Mesenchymal stem cell (in vitro differentiated cells and primary cell): ENCODE measurements at regions not wholly inside any gene's neighbourhood (a gene's known extent, or its start where the extent isn't known, plus 50 kb on each side); places are given as distances from the start of the nearest gene placed in this dataset.

Experiments used
- DNase-seq: peaks from one replicate; pipeline ENCODE4 v3.0.0-alpha.2; 2013
- H2AFZ ChIP-seq: one replicate; pipeline ENCODE4 v1.6.1; 2013; ENCODE audit warnings: low read depth, mild to moderate bottlenecking, control low read depth, inconsistent platforms, low read length, moderate library complexity
- H2AK5ac ChIP-seq: 2 replicates; pipeline ENCODE4 v1.6.1; 2013; ENCODE audit warnings: low read length, moderate library complexity, mild to moderate bottlenecking, inconsistent platforms; ENCODE audit not compliant: severe bottlenecking
- H2BK120ac ChIP-seq: one replicate; pipeline ENCODE4 v1.6.1; 2013; ENCODE audit warnings: low read depth, mild to moderate bottlenecking, inconsistent platforms, low read length, moderate library complexity
- H2BK12ac ChIP-seq, 2 experiments: one replicate each; pipeline ENCODE4 v1.6.1; 2013; ENCODE audit warnings: inconsistent platforms in 2 of 2, low read length in 2 of 2, mild to moderate bottlenecking in 2 of 2, moderate library complexity in 2 of 2, control low read depth in 1 of 2
- H2BK15ac ChIP-seq: one replicate; pipeline ENCODE4 v1.6.1; 2013; ENCODE audit warnings: mild to moderate bottlenecking, low read depth, inconsistent platforms; ENCODE audit not compliant: poor library complexity, severe bottlenecking
- H2BK5ac ChIP-seq: 2 replicates; pipeline ENCODE4 v1.6.1; 2013; ENCODE audit warnings: low read depth, mild to moderate bottlenecking, low read length, control low read depth, inconsistent platforms; ENCODE audit not compliant: poor library complexity, severe bottlenecking
- H3K14ac ChIP-seq, 2 experiments: one replicate each; pipeline ENCODE4 v1.6.1; 2013; ENCODE audit warnings: inconsistent platforms in 2 of 2, low read length in 2 of 2, control low read depth in 1 of 2, mild to moderate bottlenecking in 1 of 2, moderate library complexity in 1 of 2
- H3K18ac ChIP-seq, 2 experiments: one replicate each; pipeline ENCODE4 v1.6.1; 2013; ENCODE audit warnings: inconsistent platforms in 2 of 2, low read length in 2 of 2, control low read depth in 1 of 2, low read depth in 1 of 2, mild to moderate bottlenecking in 1 of 2
- H3K23ac ChIP-seq, 2 experiments: one replicate each; pipeline ENCODE4 v1.6.1; 2013; ENCODE audit warnings: inconsistent platforms in 2 of 2, low read length in 2 of 2, mild to moderate bottlenecking in 2 of 2, moderate library complexity in 2 of 2, control low read depth in 1 of 2
- H3K27ac ChIP-seq: 2 replicates; pipeline ENCODE4 v1.5.1; 2013; ENCODE audit warnings: mild to moderate bottlenecking, moderate library complexity, low read length, control low read depth, inconsistent platforms; ENCODE audit not compliant: poor library complexity, severe bottlenecking
- H3K27me3 ChIP-seq, 2 experiments: 2 replicates each; pipeline versions ENCODE4 v1.6.1 to v1.7.0; 2013; ENCODE audit warnings: low read length in 2 of 2, mild to moderate bottlenecking in 2 of 2, moderate library complexity in 2 of 2, control low read depth in 1 of 2, inconsistent platforms in 1 of 2; ENCODE audit not compliant: control insufficient read depth in 1 of 2, insufficient read depth in 1 of 2
- H3K36me3 ChIP-seq, 2 experiments: 2 replicates each; pipeline versions ENCODE4 v1.6.1 to v1.7.0; 2013; ENCODE audit warnings: low read length in 2 of 2, control low read depth in 1 of 2, inconsistent platforms in 1 of 2, low read depth in 1 of 2, mild to moderate bottlenecking in 1 of 2; ENCODE audit not compliant: insufficient read depth in 2 of 2, control insufficient read depth in 1 of 2
- H3K4ac ChIP-seq, 2 experiments: one replicate each; pipeline ENCODE4 v1.6.1; 2013; ENCODE audit warnings: inconsistent platforms in 2 of 2, low read length in 2 of 2, mild to moderate bottlenecking in 2 of 2, moderate library complexity in 2 of 2, control low read depth in 1 of 2, low read depth in 1 of 2
- H3K4me1 ChIP-seq: 2 replicates; pipeline ENCODE4 v1.6.1; 2013; ENCODE audit warnings: low read depth, low read length, control low read depth; ENCODE audit not compliant: control insufficient read depth, insufficient read depth
- H3K4me2 ChIP-seq: 2 replicates; pipeline ENCODE4 v1.6.1; 2013; ENCODE audit warnings: low read length, mild to moderate bottlenecking, inconsistent platforms; ENCODE audit not compliant: poor library complexity, severe bottlenecking
- H3K4me3 ChIP-seq, 2 experiments: 2 replicates each; pipeline versions ENCODE4 v1.5.1 to v1.7.0; 2013; ENCODE audit warnings: low read length in 2 of 2, mild to moderate bottlenecking in 2 of 2, control low read depth in 1 of 2, low read depth in 1 of 2; ENCODE audit not compliant: insufficient read depth in 1 of 2
- H3K79me1 ChIP-seq: replicated peaks from 2 replicates; pipeline ENCODE4 v1.6.1; 2013; ENCODE audit warnings: mild to moderate bottlenecking, control low read depth, low read length, inconsistent platforms; ENCODE audit not compliant: poor library complexity, severe bottlenecking
- H3K9ac ChIP-seq: 2 replicates; pipeline ENCODE4 v1.7.0; 2013; ENCODE audit warnings: mild to moderate bottlenecking, low read length, moderate library complexity
- H3K9me3 ChIP-seq: 2 replicates; pipeline ENCODE4 v1.7.0; 2013; ENCODE audit warnings: mild to moderate bottlenecking, low read length; ENCODE audit not compliant: control insufficient read depth
- H4K8ac ChIP-seq: one replicate; pipeline ENCODE4 v1.6.1; 2013; ENCODE audit warnings: inconsistent platforms, mild to moderate bottlenecking, low read length, moderate library complexity
- H4K91ac ChIP-seq: one replicate; pipeline ENCODE4 v1.6.1; 2013; ENCODE audit warnings: mild to moderate bottlenecking, low read length, inconsistent platforms
- WGBS: methylation state at CpG from one replicate; pipeline ENCODE4 v1.1.7; 2013; ENCODE audit warnings: mixed read lengths; 5-methylcytosine and 5-hydroxymethylcytosine counted together

DNA sequence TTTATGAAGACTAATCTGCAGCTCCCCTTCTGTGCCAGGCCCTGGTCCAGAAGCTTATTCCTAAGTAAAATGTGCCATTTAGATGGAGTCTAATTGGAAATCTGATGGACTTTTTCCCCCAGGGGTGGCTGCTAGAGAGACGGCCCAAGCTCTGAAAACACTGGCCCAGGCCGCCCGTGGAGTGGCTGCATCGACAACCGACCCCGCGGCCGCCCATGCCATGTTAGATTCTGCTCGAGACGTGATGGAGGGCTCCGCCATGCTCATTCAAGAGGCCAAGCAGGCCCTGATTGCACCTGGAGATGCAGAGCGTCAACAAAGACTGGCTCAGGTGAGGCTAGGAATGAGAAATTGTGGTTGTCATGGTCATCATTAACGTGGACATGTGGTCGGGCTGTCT is 305.8 kb upstream of the TPM1 start:
- no peak overlapping the region for H2BK120ac ChIP-seq
- peaks cover 11% of the 10 kb centered on the region for H3K4me1 ChIP-seq
- no peak overlapping the region for H4K8ac ChIP-seq
- H2BK15ac ChIP-seq: no peak overlapping the region
- H3K4me2 ChIP-seq: no peak overlapping the region
- no peaks in the 10 kb centered on the region for H3K9me3 ChIP-seq
- no peak overlapping the region for H2AK5ac ChIP-seq
- no peak overlapping the region for H3K4me3 ChIP-seq
- H2BK12ac ChIP-seq: no peak overlapping the region
- H4K91ac ChIP-seq: no peak overlapping the region
- H3K14ac ChIP-seq: no peak overlapping the region
- H3K79me1 ChIP-seq: no peaks in the 10 kb centered on the region
- no peak overlapping the region for H2AFZ ChIP-seq
- no peak overlapping the region for H2BK5ac ChIP-seq
- H3K9ac ChIP-seq: no peak overlapping the region
- no peak overlapping the region for H3K27ac ChIP-seq
- DNase-seq: no peak
- no peak overlapping the region for H3K23ac ChIP-seq
- H3K36me3 ChIP-seq: peaks cover 15 to 70% of the 10 kb centered on the region in 2 experiments
- WGBS: 98% methylated on average over 14 of the region's 14 CpGs
- no peak overlapping the region for H3K4ac ChIP-seq
- H3K18ac ChIP-seq: no peak overlapping the region
- no peaks in the 10 kb centered on the region for H3K27me3 ChIP-seq

DNA sequence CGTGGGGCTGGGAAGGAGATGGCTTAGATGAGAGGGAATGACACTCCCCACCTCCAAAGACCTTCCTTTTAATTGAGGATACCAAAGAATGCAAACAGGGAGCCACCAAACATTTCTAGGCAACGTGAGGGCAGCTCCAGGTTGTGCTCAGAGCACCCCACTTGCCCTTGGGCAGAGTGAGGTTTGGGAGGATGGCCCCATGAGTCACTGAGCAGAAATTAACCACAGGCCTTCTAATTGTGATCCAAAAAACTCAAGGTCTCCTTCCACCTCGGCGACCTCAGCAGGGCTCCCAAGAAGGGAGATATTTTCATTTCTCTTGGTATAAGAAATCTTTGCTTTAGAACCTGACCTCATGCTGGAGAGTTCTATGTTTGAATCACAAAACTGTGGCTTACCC is 305.0 kb upstream of the TPM1 start:
- Histone ChIP-seq H3K4ac (no peak overlapping the region), H3K27ac (no peak overlapping the region), H2AFZ (no peak overlapping the region), H2BK5ac (no peak overlapping the region), H3K23ac (no peak overlapping the region), H2BK15ac (no peak overlapping the region), H4K91ac (no peak overlapping the region), H3K14ac (no peak overlapping the region), H4K8ac (no peak overlapping the region), H3K27me3 (no peaks in the 10 kb centered on the region), H3K9ac (no peak overlapping the region), H3K36me3 (peaks cover 14 to 67% of the 10 kb centered on the region in 2 experiments), H3K4me3 (no peak overlapping the region), H2BK120ac (no peak overlapping the region), H2AK5ac (peak overlapping the region; percentile 17), H3K18ac (no peak overlapping the region), H3K9me3 (no peaks in the 10 kb centered on the region), H3K4me2 (no peak overlapping the region), H3K79me1 (no peaks in the 10 kb centered on the region), H2BK12ac (no peak overlapping the region), H3K4me1 (peaks cover 13% of the 10 kb centered on the region)
- WGBS: 94% methylated on average over 4 of the region's 4 CpGs
- no peak for DNase-seq

DNA sequence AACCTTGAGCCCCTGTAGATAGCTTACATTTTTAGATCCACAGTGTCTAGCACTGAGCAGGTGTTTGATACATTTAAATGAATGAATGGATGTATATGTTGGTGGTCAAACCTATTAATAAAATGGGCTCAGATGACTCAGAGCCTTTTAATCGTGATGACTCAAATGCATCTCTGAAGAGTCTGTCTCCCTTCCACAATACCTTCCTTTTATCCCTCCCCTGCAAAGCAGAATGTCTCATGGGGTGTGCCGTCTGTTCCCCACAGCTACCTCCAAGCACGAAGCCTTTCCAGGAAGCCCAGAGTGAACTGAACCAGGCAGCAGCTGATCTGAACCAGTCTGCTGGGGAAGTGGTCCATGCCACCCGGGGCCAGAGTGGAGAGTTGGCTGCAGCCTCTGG is 303.5 kb upstream of the TPM1 start:
- no peak overlapping the region for H4K8ac ChIP-seq
- H3K23ac ChIP-seq: no peak overlapping the region
- H2BK12ac ChIP-seq: no peak overlapping the region
- peaks cover 13% of the 10 kb centered on the region for H3K4me1 ChIP-seq
- WGBS: 50% methylated on average over 4 of the region's 4 CpGs
- H2AFZ ChIP-seq: no peak overlapping the region
- H2BK15ac ChIP-seq: no peak overlapping the region
- no peak overlapping the region for H3K14ac ChIP-seq
- no peak overlapping the region for H3K9ac ChIP-seq
- H3K27me3 ChIP-seq: no peaks in the 10 kb centered on the region
- no peak overlapping the region for H3K4me2 ChIP-seq
- no peak overlapping the region for H3K4me3 ChIP-seq
- peak overlapping the region; percentile 69 for H3K27ac ChIP-seq
- H2BK5ac ChIP-seq: no peak overlapping the region
- H2AK5ac ChIP-seq: no peak overlapping the region
- no peak overlapping the region for H3K4ac ChIP-seq
- no peak overlapping the region for H2BK120ac ChIP-seq
- peak; percentile 23 for DNase-seq
- peaks cover 13 to 54% of the 10 kb centered on the region in 2 experiments for H3K36me3 ChIP-seq
- H3K79me1 ChIP-seq: no peaks in the 10 kb centered on the region
- no peaks in the 10 kb centered on the region for H3K9me3 ChIP-seq
- H3K18ac ChIP-seq: no peak overlapping the region
- no peak overlapping the region for H4K91ac ChIP-seq

DNA sequence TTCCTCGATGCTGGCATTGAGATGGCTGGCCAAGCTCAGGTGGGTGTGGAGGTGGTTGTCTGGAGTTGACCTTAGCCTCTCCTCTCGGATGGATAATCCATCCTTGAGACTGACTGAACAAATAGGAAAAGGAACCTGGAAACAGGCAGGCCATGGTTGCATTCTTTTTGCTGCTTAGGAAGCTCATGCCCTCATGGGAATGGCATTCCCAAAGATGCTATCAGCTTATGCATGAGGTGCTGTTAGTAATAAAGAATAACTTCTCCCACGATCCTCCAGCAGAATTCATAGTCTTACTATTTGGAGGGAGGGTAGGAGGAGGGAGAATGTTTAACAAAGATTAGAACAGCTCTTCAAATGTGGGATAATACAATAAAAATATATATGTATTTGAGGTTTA is 303.0 kb upstream of the TPM1 start:
- H3K27ac ChIP-seq: peak overlapping the region; percentile 69
- H3K4me2 ChIP-seq: no peak overlapping the region
- H3K79me1 ChIP-seq: no peaks in the 10 kb centered on the region
- no peak overlapping the region for H3K14ac ChIP-seq
- H2AK5ac ChIP-seq: no peak overlapping the region
- H2BK5ac ChIP-seq: no peak overlapping the region
- peaks cover 13 to 51% of the 10 kb centered on the region in 2 experiments for H3K36me3 ChIP-seq
- no peaks in the 10 kb centered on the region for H3K9me3 ChIP-seq
- WGBS: 84% methylated on average over 2 of the region's 3 CpGs
- no peak overlapping the region for H3K4ac ChIP-seq
- no peak overlapping the region for H4K91ac ChIP-seq
- H3K4me3 ChIP-seq: no peak overlapping the region
- H3K18ac ChIP-seq: no peak overlapping the region
- no peak overlapping the region for H3K23ac ChIP-seq
- peak; percentile 10 for DNase-seq
- no peak overlapping the region for H4K8ac ChIP-seq
- no peak overlapping the region for H2AFZ ChIP-seq
- no peaks in the 10 kb centered on the region for H3K27me3 ChIP-seq
- H3K9ac ChIP-seq: no peak overlapping the region
- H2BK120ac ChIP-seq: no peak overlapping the region
- no peak overlapping the region for H2BK15ac ChIP-seq
- H2BK12ac ChIP-seq: no peak overlapping the region
- peaks cover 11% of the 10 kb centered on the region for H3K4me1 ChIP-seq
